Gastrocnemius medialis (tissue), 4 donors: ENCODE measurements at regions not wholly inside any gene's neighbourhood (a gene's known extent, or its start where the extent isn't known, plus 50 kb on each side); places are given as distances from the start of the nearest gene placed in this dataset.

Experiments
- POLR2A ChIP-seq, 2 donors: fragments of 450-650 bp; IDR thresholded peaks; one replicate each; pipeline ENCODE4 v1.6.1; 2017; ENCODE audit warnings: antibody characterized with exemption in 2 of 2, mild to moderate bottlenecking in 2 of 2, moderate library complexity in 2 of 2
- TF ChIP-seq, protein P1 (sequence below), 5 experiments: fragments of 450-650 bp in 3 of 5; fragments of 200-600 bp in 2 of 5; sonication (generic) in 2 of 5; IDR thresholded peaks in 4 of 5; conservative IDR thresholded peaks in 1 of 5; 1 replicate in 4 of 5; 2 replicates in 1 of 5; pipeline ENCODE4 v1.5.1; 2016 to 2019; ENCODE audit warnings: antibody characterized with exemption in 5 of 5, mild to moderate bottlenecking in 3 of 5, moderate library complexity in 3 of 5

DNA sequence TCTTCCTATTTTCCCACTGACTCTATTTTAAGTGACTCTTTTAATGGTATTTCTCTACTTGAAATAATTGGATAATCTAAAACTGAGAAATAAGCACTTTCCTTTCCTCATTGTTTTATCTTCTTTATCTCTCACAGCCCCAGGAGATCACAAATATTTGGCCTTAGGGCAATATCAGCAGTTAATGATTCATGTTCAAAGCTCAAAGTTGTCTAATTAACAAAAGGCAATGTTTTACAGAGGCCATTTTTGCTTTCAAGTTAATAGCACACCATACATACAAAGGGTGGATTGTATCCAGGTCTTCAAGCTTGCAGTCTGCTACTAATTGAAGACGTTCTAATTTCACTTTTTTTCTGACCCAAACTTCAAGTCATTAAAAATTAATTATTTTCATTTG, 120.1 kb downstream of the LRRN1 start:
- TF ChIP-seq POLR2A (IDR thresholded peaks at IDR 0.05), result no peak
- TF ChIP-seq, protein P1, sequence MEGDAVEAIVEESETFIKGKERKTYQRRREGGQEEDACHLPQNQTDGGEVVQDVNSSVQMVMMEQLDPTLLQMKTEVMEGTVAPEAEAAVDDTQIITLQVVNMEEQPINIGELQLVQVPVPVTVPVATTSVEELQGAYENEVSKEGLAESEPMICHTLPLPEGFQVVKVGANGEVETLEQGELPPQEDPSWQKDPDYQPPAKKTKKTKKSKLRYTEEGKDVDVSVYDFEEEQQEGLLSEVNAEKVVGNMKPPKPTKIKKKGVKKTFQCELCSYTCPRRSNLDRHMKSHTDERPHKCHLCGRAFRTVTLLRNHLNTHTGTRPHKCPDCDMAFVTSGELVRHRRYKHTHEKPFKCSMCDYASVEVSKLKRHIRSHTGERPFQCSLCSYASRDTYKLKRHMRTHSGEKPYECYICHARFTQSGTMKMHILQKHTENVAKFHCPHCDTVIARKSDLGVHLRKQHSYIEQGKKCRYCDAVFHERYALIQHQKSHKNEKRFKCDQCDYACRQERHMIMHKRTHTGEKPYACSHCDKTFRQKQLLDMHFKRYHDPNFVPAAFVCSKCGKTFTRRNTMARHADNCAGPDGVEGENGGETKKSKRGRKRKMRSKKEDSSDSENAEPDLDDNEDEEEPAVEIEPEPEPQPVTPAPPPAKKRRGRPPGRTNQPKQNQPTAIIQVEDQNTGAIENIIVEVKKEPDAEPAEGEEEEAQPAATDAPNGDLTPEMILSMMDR (IDR thresholded peaks at IDR 0.05 in 4 of 5, conservative IDR thresholded peaks at IDR 0.05 in 1 of 5), result no peak
